Stomach (tissue), 8 donors: ENCODE measurements at regions not wholly inside any gene's neighbourhood (a gene's known extent, or its start where the extent isn't known, plus 50 kb on each side); places are given as distances from the start of the nearest gene placed in this dataset.

Experiments used
- DNase-seq, 2 donors: peaks; one replicate each; pipeline versions ENCODE4 v3.0.0 to v3.0.0-alpha.2; 2013 to 2019
- H3K27ac ChIP-seq, 5 donors: fragments of 200-600 bp in 4 of 5; sonication (generic) in 4 of 5; one replicate each; pipeline ENCODE4 v1.5.1; 2013 to 2019; ENCODE audit warnings: mild to moderate bottlenecking in 1 of 5, moderate library complexity in 1 of 5
- H3K27me3 ChIP-seq, 3 donors: fragments of 200-600 bp; sonication (generic); one replicate each; pipeline ENCODE4 v1.5.1; 2017 to 2019; ENCODE audit warnings: mixed run types in 1 of 3
- H3K36me3 ChIP-seq, 4 donors: fragments of 200-600 bp; sonication (generic); 1 replicate in 3 of 4; 2 replicates in 1 of 4; pipeline ENCODE4 v1.5.1; 2016 to 2019
- H3K4me1 ChIP-seq, 4 donors: fragments of 200-600 bp; sonication (generic); one replicate each; pipeline ENCODE4 v1.5.1; 2016 to 2019
- H3K4me3 ChIP-seq, 4 donors: fragments of 200-600 bp; sonication (generic) in 3 of 4; one replicate each; pipeline ENCODE4 v1.5.1; 2016 to 2019; ENCODE audit warnings: mild to moderate bottlenecking in 1 of 4
- H3K9me3 ChIP-seq, 4 donors: fragments of 200-600 bp; sonication (generic); one replicate each; pipeline ENCODE4 v1.5.1; 2016 to 2019
- CTCF ChIP-seq, 7 experiments: fragments of 450-650 bp in 4 of 7; fragments of 200-600 bp in 3 of 7; sonication (generic) in 3 of 7; IDR thresholded peaks; one replicate each; pipeline ENCODE4 v1.5.1; 2016 to 2019; ENCODE audit warnings: antibody characterized with exemption in 7 of 7, control low read depth in 2 of 7, mild to moderate bottlenecking in 1 of 7
- EP300 ChIP-seq: sonication (generic); formaldehyde crosslinking; IDR thresholded peaks from one replicate; pipeline ENCODE4 v1.6.1; 2017; ENCODE audit warnings: antibody characterized with exemption
- POLR2A ChIP-seq, 4 donors: fragments of 450-650 bp; IDR thresholded peaks; one replicate each; pipeline ENCODE4 v1.6.1; 2016; ENCODE audit warnings: antibody characterized with exemption in 4 of 4, control low read depth in 2 of 4, mild to moderate bottlenecking in 1 of 4, moderate library complexity in 1 of 4
- POLR2AphosphoS5 ChIP-seq, 3 donors: sonication (generic); formaldehyde crosslinking; IDR thresholded peaks; one replicate each; pipeline ENCODE4 v1.6.1; 2016; ENCODE audit warnings: antibody characterized with exemption in 3 of 3
- WGBS, 5 donors: extraction: QIAGEN DNeasy Blood & Tissue Kit in 3 of 5; methylation state at CpG; one replicate each; pipeline versions ENCODE4 v1.1.5 to v1.1.7; 2013 to 2018; 5-methylcytosine and 5-hydroxymethylcytosine counted together
- intact Hi-C: fragments of 100-400 bp; cut with DNase I; formaldehyde crosslinking; loops from one replicate; pipeline ENCODE4 v1.15.1; 2023; ENCODE audit warnings: low total_unique reads
- donor health status: healthy with polysubstance abuse.
- donor health status: Bipolar disorder and iron deficiency.
- donor health status: healthy.

- H3K9me3 ChIP-seq = no peaks in the 10 kb centered on the region
- H3K27me3 ChIP-seq = peaks cover 0 to 2% (median 0%) of the 10 kb centered on the region in 3 donors
- intact Hi-C loops = no loop called here
- H3K4me3 ChIP-seq = no peak overlapping the region
- H3K4me1 ChIP-seq = no peaks in the 10 kb centered on the region
- no peak for TF ChIP-seq CTCF (IDR thresholded peaks at IDR 0.05)
- TF ChIP-seq POLR2A (IDR thresholded peaks at IDR 0.05) = no peak
- no peak for TF ChIP-seq POLR2AphosphoS5 (IDR thresholded peaks at IDR 0.05)
- TF ChIP-seq EP300 = no peak
- no peaks in the 10 kb centered on the region for H3K36me3 ChIP-seq
- WGBS, 5 donors = 83 to 90% (median 84%) methylated on average over 8 of the region's 8 CpGs
- DNase-seq = no peak
- H3K27ac ChIP-seq = no peak overlapping the region
These were observed 206.8 kb downstream of the UQCRFS1 start for GRCh38 chr19:29006057-29006735.

GRCh38 chr19:29004796-29005195 is 208.2 kb downstream of the UQCRFS1 start:
- Histone ChIP-seq H3K27ac (no peak overlapping the region), H3K4me3 (no peak overlapping the region), H3K4me1 (no peaks in the 10 kb centered on the region), H3K27me3 (peaks cover 0 to 5% (median 0%) of the 10 kb centered on the region in 3 donors), H3K36me3 (no peaks in the 10 kb centered on the region), H3K9me3 (no peaks in the 10 kb centered on the region)
- no peak for DNase-seq
- TF ChIP-seq POLR2AphosphoS5 (IDR thresholded peaks at IDR 0.05) (no peak), CTCF (IDR thresholded peaks at IDR 0.05) (no peak), EP300 (no peak), POLR2A (IDR thresholded peaks at IDR 0.05) (no peak)
- 90 to 100% (median 96%) methylated on average over 7 of the region's 7 CpGs for WGBS, 5 donors
- intact Hi-C loops = no loop called here

GRCh38 chr19:29003641-29004409 is 209.1 kb downstream of the UQCRFS1 start:
- Histone ChIP-seq H3K36me3 (no peaks in the 10 kb centered on the region), H3K4me3 (no peak overlapping the region), H3K9me3 (peaks cover 0 to 2% (median 0%) of the 10 kb centered on the region in 4 donors), H3K27me3 (peaks cover 0 to 5% (median 0%) of the 10 kb centered on the region in 3 donors), H3K4me1 (no peaks in the 10 kb centered on the region), H3K27ac (no peak overlapping the region)
- intact Hi-C loops = no loop called here
- no peak for TF ChIP-seq POLR2AphosphoS5 (IDR thresholded peaks at IDR 0.05)
- 71 to 79% (median 74%) methylated on average over 7 of the region's 7 CpGs for WGBS, 5 donors
- DNase-seq = no peak

GRCh38 chr19:29002336-29002735 is 210.6 kb downstream of the UQCRFS1 start:
- peaks cover 0 to 17% (median 2%) of the 10 kb centered on the region in 4 donors for H3K9me3 ChIP-seq
- H3K27ac ChIP-seq = no peak overlapping the region
- intact Hi-C loops = no loop called here
- no peak overlapping the region for H3K4me3 ChIP-seq
- WGBS, 5 donors = 49 to 75% (median 74%) methylated on average over 10 of the region's 10 CpGs
- TF ChIP-seq EP300 = no peak
- TF ChIP-seq POLR2A (IDR thresholded peaks at IDR 0.05) = no peak
- no peak for TF ChIP-seq CTCF (IDR thresholded peaks at IDR 0.05)
- TF ChIP-seq POLR2AphosphoS5 (IDR thresholded peaks at IDR 0.05) = no peak
- H3K4me1 ChIP-seq = no peaks in the 10 kb centered on the region
- peaks cover 0 to 5% (median 0%) of the 10 kb centered on the region in 3 donors for H3K27me3 ChIP-seq
- no peak for DNase-seq
- H3K36me3 ChIP-seq = no peaks in the 10 kb centered on the region
